Astrocyte of the spinal cord (primary cell): ENCODE measurements at regions not wholly inside any gene's neighbourhood (a gene's known extent, or its start where the extent isn't known, plus 50 kb on each side); places are given as distances from the start of the nearest gene placed in this dataset.

Experiments used
- DNase-seq: peaks from one replicate; pipeline ENCODE4 v3.0.0; 2011; ENCODE audit warnings: low read depth, low spot score
- H3K4me3 ChIP-seq: 2 replicates; pipeline ENCODE4 v1.5.1; 2011; ENCODE audit warnings: low read depth, mild to moderate bottlenecking, low read length, moderate library complexity
- CTCF ChIP-seq: IDR thresholded peaks from 2 replicates; pipeline ENCODE4 v1.5.1; 2012; ENCODE audit warnings: low read depth, mild to moderate bottlenecking, low read length, inconsistent platforms
- in situ Hi-C: cut with HindIII; loops from 2 replicates; pipeline ENCODE4 v1.10.0; 2017; ENCODE audit warnings: low sequenced_read_pairs

GRCh38 chr7:83212883-83213282 lies 50.2 kb upstream of the PCLO start:
- DNase-seq: no peak
- TF ChIP-seq CTCF: no peak
- in situ Hi-C loops: no loop called here
- no peak overlapping the region for H3K4me3 ChIP-seq
